ENCODE measurements at regions not wholly inside any gene's neighbourhood (a gene's known extent, or its start where the extent isn't known, plus 50 kb on each side); places are given as distances from the start of the nearest gene placed in this dataset.

- DNase-seq, result no peak
Measured at GRCh38 chr3:31008994-31009393, 114.5 kb upstream of the GADL1 start.

DNA sequence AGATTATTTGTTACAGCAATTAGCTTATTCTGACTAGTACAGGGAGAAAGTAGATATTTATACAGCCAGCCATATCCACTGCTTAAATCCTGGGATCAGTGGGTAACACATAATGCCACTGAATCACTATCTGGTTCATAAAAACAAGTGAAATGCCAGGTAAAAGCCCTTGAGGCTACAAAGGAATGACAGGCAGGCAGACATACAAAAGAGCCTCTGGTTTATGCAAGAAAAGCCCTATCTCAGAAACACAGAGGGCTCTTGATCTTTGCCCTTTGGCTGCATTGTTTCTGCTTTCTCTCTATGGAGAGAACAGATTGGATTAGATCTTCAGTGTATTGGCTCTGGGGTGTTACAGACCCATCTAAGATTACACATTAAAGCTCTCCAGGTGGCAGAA is 115.4 kb upstream of the GADL1 start:
- DNase-seq, result no peak

DNA sequence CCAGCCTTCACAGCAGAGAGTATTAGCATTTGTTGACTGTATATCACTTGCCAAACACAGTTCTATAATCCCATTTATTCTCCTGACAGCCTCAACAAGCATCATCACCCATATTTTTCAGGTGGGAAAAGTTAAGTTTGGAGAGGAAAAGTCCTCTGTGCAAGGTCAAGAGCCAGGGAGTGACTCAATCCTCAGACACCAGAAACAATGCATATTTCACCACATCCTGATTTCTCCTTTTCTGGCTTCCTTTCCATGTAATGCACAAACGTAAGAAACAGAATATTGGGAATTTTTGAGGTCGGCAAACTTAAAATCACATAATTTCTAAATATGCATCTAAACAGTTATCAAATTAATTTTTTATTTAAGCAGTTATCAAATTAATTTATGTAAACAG is 116.0 kb upstream of the GADL1 start:
- DNase-seq, result no peak

- no peak for DNase-seq
Measured at GRCh38 chr3:31011380-31011779, 116.9 kb upstream of the GADL1 start.

GRCh38 chr3:31013090-31013489 is 118.6 kb upstream of the GADL1 start:
- no peak for DNase-seq

DNA sequence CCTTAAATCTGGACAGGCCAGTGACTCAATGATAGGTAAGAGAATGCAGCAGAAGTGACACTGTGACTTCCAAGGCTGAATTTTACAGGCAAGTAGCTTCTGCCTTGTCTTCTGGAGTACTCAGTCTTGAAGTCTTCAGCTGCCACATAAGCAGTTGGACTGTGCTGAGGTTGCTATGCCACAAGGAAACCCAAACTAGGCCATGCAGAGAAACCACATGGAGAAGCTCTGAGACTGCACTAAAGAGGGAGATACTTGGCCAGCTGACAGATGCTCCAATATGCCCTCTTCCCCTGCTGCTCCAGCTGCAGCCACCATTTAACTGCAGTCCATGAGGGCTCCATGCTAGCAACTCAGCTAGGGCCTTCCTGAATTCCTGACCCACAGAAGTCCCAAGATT is 119.4 kb upstream of the GADL1 start:
- no peak for DNase-seq

DNA sequence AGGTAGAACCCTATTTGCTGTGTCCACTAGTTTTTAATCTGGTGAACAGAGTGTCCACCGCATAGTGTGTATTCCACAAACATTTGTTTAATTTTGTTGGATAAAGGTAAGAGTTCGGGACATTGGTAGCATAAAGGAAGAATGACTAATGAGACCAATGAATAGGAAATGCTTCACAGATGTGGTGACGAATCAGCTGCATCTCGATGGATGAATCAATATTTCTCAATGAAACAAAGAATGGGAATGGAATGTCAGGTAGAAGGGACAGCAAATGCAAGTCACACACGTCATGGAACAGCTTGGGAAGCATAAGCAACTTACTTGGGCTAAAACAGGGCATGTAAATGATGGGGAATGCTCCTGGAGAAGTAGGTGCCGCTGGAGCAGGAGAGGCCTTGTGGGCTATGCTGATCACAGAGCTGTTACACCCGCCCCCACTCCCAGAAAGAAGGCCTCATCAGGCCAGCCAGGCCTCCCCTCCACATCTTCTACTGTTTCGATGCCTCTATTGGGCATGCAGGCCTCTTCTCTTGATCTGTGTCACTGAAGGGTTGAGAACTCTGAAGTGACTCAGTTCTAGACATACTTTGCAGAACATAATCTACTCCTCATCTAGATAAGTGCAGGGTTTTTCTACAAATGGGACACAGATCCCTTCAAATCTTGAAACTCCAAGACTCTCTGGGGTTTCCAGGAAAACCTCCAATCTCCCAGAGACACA is 120.0 kb upstream of the GADL1 start:
- no peak for DNase-seq

DNA sequence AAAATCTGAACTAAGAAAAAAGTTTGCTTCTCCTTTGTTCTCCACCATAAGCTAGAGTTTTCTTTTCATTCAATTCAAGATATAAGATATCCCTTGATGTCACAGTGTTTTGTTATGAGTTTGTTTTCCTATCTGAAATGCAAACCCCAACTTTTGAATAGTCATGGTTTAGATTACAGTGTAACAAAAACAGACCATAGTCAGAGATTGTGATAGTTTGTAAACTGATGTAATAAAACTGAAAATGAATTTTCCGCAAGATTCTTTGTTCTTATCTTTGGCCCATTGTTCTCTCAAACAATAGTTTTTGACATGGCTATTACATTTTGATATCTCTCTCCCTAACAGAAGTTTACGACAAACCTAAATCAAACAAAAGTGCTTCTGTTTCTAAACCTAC is 121.7 kb upstream of the GADL1 start:
- DNase-seq, result no peak

- no peak for DNase-seq
Measured at GRCh38 chr3:31022716-31023115, 128.3 kb upstream of the GADL1 start.

- no peak for DNase-seq
Measured at GRCh38 chr3:31025541-31025940, 131.1 kb upstream of the GADL1 start.

DNA sequence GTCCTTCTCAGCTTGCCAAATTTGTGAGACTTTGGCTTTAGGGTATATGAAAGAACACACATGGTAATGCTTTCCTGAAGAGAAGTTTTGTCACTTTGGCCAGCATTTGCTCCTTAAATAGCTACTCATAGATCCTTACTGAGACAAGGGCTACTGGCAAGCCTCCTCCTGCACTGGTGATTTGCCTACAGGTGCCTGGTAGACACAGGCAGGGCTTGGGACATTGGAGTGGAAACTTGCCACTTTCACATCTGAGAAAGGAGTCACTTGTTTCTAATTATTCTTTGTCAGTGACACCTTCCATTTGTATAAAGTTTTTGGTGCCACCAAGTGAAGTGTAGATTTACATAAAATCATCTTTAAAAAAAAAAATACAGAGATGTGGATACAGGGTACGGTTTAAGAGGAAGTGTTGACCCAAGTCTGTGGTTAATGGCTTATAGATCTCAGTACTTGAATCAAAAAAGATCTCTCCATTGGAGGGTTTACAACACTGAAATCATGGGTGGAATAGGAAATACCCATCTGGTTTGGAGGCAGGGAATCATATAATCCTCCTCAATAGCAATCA is 132.8 kb upstream of the GADL1 start:
- no peak for DNase-seq

- no peak for DNase-seq
Measured at GRCh38 chr3:31027914-31028313, 133.5 kb upstream of the GADL1 start.

DNA sequence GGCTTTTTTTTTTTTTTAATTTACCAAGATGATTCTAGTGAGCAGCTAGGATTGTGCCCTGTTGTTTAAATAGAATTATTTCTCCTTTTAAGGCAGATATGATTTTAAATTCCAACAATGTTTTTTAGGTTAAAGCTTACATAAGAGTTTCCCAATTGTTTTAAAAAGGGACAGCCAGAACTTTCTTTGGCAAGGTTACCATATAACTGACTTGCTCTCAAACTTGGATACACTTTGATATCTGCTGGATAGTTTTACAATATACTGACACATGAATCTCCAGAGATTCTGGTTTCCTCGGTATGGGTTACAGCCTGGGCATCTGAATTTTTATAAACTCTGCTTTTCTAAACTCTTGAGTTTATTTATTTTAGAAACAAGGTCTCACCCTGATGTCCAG is 134.3 kb upstream of the GADL1 start:
- DNase-seq, result no peak

DNA sequence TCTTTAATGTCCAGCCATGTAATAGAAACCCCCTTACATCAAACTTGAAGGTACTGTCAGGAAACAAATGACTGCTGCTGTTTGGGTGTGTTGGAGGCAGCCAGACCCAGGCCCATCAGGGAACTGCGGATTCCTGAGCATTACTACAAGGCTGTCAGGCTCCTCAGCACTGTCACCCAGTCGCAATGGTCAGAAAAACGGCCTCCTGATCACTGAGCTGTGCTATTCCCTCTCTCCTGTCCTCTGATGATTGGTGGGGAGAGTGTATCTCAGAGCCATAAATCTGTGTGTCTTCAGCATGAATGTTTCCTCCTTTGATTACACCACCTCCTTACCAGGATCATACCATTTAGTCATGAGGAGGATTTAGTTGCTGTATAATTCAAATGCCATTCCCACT is 135.2 kb upstream of the GADL1 start:
- no peak for DNase-seq

- no peak for DNase-seq
Measured at GRCh38 chr3:31035681-31036080, 141.2 kb upstream of the GADL1 start.

DNA sequence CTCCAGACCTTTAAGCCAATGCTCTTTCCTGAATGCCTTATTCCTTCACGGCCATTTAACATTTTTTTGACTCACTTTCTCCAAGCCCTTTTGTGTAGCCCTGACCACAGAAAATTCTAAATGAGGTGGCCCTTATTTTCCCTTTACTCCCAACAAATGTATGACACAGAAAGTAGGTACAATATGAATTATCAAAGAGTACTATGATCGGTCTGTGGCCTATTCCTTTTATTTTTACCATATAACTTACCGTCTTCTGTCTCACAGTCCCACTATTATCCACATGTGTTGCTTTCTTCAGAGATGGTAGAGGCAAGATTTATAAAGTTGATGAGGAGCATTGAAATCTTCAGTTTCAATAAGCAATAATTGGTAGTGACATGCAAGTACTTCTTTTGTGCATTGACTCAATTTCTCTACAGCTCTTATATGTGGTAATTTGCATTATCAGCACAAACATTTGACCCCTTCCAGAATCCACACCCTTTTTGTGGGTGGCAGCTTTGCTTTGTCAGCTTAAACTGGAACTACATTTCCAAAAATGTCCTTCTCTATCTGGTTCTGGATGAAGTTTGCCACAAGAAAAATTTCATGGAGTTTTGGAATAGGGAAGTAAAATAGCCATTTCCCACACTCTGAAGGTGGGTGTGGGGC is 143.8 kb upstream of the GADL1 start:
- no peak for DNase-seq

DNA sequence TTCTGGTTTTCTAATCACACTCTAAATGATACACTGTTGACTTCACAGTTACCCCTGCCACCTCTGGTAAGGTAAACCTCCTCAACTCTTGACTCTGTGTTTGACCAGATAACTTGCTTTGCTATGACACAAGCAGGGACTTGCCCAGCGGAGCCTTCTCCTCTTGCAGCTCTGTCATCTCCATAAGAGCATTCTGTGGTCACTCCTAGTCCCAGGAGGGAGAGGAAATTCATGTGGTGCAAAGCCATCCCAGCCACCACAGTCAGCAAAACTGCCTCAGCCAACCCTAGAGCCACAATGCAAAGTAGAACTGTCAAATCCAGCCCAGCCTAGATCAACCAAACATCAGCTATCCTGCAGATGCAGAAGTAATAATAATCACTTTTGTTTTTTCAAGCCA is 144.7 kb upstream of the GADL1 start:
- DNase-seq, result no peak

GRCh38 chr3:31041161-31041978 is 146.9 kb upstream of the GADL1 start:
- DNase-seq, result no peak

DNA sequence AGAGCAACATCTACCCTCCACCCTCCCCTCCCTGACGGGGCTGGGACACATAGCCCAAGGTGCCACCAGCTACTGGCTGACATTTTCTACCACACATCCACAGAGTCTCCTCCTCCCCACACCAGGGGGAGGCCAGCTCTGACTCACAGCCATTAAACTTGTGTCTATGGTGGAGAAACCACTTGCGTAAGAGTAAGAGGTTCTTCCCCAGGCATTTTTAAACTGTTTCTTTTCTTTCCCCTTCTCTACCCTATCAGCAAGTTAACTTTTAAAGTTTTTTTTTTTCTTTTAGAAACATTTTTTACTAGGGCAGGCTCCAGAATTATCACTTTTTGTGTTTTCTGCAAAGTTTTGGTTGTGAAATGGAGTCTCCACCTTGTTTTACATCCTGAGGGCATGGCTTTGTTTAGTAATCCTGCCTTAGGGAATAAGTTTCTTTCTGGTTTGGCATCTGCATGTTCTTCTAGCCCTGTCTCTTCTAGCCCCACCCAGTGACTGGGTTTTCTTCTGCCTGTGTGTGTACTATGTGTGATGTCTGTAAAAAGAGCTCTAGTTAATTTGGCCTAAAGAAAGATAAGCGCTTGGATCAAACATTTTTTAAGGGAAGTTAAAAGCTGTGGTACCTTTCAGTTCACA is 148.8 kb upstream of the GADL1 start:
- no peak for DNase-seq

GRCh38 chr3:31047673-31048072 is 153.2 kb upstream of the GADL1 start:
- no peak for DNase-seq

DNA sequence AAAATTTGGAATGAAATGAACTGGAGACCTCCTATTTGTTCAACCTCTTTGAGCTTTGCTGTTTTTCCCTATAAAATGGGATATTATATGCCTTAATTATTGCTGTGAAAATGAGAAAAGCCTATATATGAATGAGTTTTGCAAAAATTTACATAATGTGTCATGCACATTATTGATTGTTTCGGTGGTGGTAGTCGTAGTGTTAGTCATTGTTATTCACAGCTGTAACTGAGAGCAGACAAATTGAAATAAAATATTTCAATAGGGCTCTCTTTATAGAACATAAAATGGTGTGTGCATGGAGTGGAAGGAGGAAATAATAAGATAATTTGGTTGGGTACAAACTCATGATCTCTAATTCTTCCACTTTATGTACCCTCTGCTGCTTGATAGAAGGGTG is 153.7 kb upstream of the GADL1 start:
- no peak for DNase-seq

DNA sequence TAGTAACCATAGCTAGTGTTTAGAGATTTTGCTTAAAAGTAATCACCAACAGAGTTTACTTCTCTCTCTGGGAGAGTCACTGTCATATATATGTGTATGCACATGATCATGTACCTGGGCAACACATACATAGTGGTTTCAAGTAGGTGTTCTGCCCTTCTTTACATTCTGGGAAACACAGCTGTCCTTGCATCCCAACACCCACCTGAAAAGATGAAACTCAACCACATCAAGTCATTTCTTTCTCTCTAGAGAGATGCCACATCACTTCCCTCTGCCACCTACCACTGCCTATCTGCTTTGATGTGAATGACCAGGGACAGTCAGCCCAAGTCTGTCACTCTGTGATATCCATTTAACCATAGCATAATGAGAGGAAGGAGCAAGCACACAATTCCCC is 155.8 kb upstream of the GADL1 start:
- DNase-seq, result no peak

DNA sequence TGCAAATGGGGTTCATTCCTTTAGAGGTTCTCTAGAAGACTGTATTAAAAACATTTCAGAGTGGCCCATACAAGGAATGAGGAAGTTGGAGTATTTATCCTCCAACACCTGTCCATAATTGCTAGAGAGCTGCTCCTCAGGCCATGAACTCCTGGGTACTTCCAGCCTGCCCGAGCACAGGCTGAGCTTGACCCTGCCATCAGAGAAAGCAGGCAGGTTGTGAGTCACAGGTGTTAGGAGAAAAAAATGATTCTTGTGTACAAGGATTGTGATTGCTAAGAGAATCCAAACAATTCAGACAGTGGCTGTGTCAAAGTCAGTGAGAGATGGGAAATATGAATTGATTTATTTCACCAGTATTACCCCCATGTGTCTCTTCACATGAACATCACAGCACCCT is 156.8 kb upstream of the GADL1 start:
- no peak for DNase-seq
